SK-N-SH treated with all-trans-retinoic acid at 6 μM for 48 hours (cell line): ENCODE measurements at regions not wholly inside any gene's neighbourhood (a gene's known extent, or its start where the extent isn't known, plus 50 kb on each side); places are given as distances from the start of the nearest gene placed in this dataset.

Source experiments
- ATAC-seq: fragments of 200-7000 bp; cut with Tn5 transposase; 3 replicates; pipeline ENCODE4 v1.9.1; 2020; ENCODE audit warnings: mild to moderate bottlenecking, moderate library complexity
- ARNTL ChIP-seq: fragments of 450-650 bp; formaldehyde crosslinking; IDR thresholded peaks from 2 replicates; pipeline ENCODE4 v1.5.0; 2020; ENCODE audit warnings: low read depth, mild to moderate bottlenecking, moderate library complexity, borderline replicate concordance
- BACH2 ChIP-seq: fragments of 250-450 bp; sonication (Bioruptor Pico); IDR thresholded peaks from 2 replicates; pipeline ENCODE4 v1.9.0; 2021; ENCODE audit warnings: mild to moderate bottlenecking, borderline replicate concordance
- CSDC2 ChIP-seq: fragments of 250-450 bp; sonication (Bioruptor Pico); IDR thresholded peaks from 2 replicates; pipeline ENCODE4 v1.5.0; 2020; ENCODE audit warnings: mild to moderate bottlenecking, moderate library complexity
- ESRRG ChIP-seq: fragments of 250-450 bp; sonication (Bioruptor Pico); IDR thresholded peaks from 2 replicates; pipeline ENCODE4 v1.6.1; 2021; ENCODE audit warnings: mild to moderate bottlenecking
- GLIS3 ChIP-seq: fragments of 250-450 bp; sonication (Bioruptor Pico); IDR thresholded peaks from 2 replicates; pipeline ENCODE4 v1.5.0; 2020; ENCODE audit warnings: mild to moderate bottlenecking, moderate library complexity
- ISL1 ChIP-seq: fragments of 250-450 bp; sonication (Bioruptor Pico); IDR thresholded peaks from 2 replicates; pipeline ENCODE4 v2.1.2; 2022; ENCODE audit warnings: mild to moderate bottlenecking, moderate library complexity
- OSR1 ChIP-seq: fragments of 250-450 bp; sonication (Bioruptor Pico); IDR thresholded peaks from 2 replicates; pipeline ENCODE4 v1.8.0; 2022; ENCODE audit warnings: moderate library complexity, mild to moderate bottlenecking, inconsistent platforms
- PATZ1 ChIP-seq: fragments of 250-450 bp; sonication (Bioruptor Pico); IDR thresholded peaks from 2 replicates; pipeline ENCODE4 v1.8.0; 2020; ENCODE audit warnings: mild to moderate bottlenecking, moderate library complexity, borderline replicate concordance
- PPARA ChIP-seq: fragments of 250-450 bp; sonication (Bioruptor Pico); IDR thresholded peaks from 2 replicates; pipeline ENCODE4 v1.5.0; 2020; ENCODE audit warnings: mild to moderate bottlenecking, borderline replicate concordance
- SNAI2 ChIP-seq: fragments of 250-450 bp; sonication (Bioruptor Pico); IDR thresholded peaks from 2 replicates; pipeline ENCODE4 v1.5.0; 2020; ENCODE audit warnings: mild to moderate bottlenecking, moderate library complexity
- TCF4 ChIP-seq: fragments of 250-450 bp; sonication (Bioruptor Pico); IDR thresholded peaks from 2 replicates; pipeline ENCODE4 v1.8.0; 2021; ENCODE audit warnings: mild to moderate bottlenecking, moderate library complexity, borderline replicate concordance
- TOX ChIP-seq: fragments of 250-450 bp; sonication (Bioruptor Pico); IDR thresholded peaks from 2 replicates; pipeline ENCODE4 v1.8.0; 2021; ENCODE audit warnings: mild to moderate bottlenecking, moderate library complexity, borderline replicate concordance
- TSHZ2 ChIP-seq: fragments of 250-450 bp; sonication (Bioruptor Pico); IDR thresholded peaks from 2 replicates; pipeline ENCODE4 v1.5.0; 2020; ENCODE audit warnings: mild to moderate bottlenecking, moderate library complexity
- ZC3H10 ChIP-seq: fragments of 250-450 bp; sonication (Bioruptor Pico); IDR thresholded peaks from 2 replicates; pipeline ENCODE4 v1.5.1; 2021; ENCODE audit warnings: mild to moderate bottlenecking, moderate library complexity
- ZFP3 ChIP-seq: fragments of 250-450 bp; sonication (Bioruptor Pico); IDR thresholded peaks from 2 replicates; pipeline ENCODE4 v1.5.0; 2020; ENCODE audit warnings: mild to moderate bottlenecking, moderate library complexity
- ZFP30 ChIP-seq: fragments of 450-650 bp; formaldehyde crosslinking; IDR thresholded peaks from 2 replicates; pipeline ENCODE4 v1.5.0; 2022; ENCODE audit warnings: mild to moderate bottlenecking, moderate library complexity
- ZNF565 ChIP-seq: fragments of 450-650 bp; formaldehyde crosslinking; conservative IDR thresholded peaks from 2 replicates; pipeline ENCODE4 v1.5.0; 2020; ENCODE audit warnings: low read depth, mild to moderate bottlenecking, moderate library complexity
- ZNF70 ChIP-seq: fragments of 450-650 bp; formaldehyde crosslinking; IDR thresholded peaks from 2 replicates; pipeline ENCODE4 v1.5.0; 2020; ENCODE audit warnings: mild to moderate bottlenecking, moderate library complexity
- ZNF8 ChIP-seq: fragments of 450-650 bp; formaldehyde crosslinking; IDR thresholded peaks from 2 replicates; pipeline ENCODE4 v1.5.0; 2020; ENCODE audit warnings: mild to moderate bottlenecking, moderate library complexity
- TF ChIP-seq, protein P1 (sequence below): fragments of 250-450 bp; sonication (Bioruptor Pico); IDR thresholded peaks from 2 replicates; pipeline ENCODE4 v1.5.1; 2021; ENCODE audit warnings: mild to moderate bottlenecking, moderate library complexity
- TF ChIP-seq, protein P2 (sequence below): fragments of 250-450 bp; sonication (Bioruptor Pico); IDR thresholded peaks from 2 replicates; pipeline ENCODE4 v1.8.0; 2021; ENCODE audit warnings: low read depth, mild to moderate bottlenecking, moderate library complexity, borderline replicate concordance
- TF ChIP-seq, protein P3 (sequence below): fragments of 250-450 bp; sonication (Bioruptor Pico); IDR thresholded peaks from 2 replicates; pipeline ENCODE4 v1.5.1; 2020; ENCODE audit warnings: low read depth, mild to moderate bottlenecking, moderate library complexity

DNA sequence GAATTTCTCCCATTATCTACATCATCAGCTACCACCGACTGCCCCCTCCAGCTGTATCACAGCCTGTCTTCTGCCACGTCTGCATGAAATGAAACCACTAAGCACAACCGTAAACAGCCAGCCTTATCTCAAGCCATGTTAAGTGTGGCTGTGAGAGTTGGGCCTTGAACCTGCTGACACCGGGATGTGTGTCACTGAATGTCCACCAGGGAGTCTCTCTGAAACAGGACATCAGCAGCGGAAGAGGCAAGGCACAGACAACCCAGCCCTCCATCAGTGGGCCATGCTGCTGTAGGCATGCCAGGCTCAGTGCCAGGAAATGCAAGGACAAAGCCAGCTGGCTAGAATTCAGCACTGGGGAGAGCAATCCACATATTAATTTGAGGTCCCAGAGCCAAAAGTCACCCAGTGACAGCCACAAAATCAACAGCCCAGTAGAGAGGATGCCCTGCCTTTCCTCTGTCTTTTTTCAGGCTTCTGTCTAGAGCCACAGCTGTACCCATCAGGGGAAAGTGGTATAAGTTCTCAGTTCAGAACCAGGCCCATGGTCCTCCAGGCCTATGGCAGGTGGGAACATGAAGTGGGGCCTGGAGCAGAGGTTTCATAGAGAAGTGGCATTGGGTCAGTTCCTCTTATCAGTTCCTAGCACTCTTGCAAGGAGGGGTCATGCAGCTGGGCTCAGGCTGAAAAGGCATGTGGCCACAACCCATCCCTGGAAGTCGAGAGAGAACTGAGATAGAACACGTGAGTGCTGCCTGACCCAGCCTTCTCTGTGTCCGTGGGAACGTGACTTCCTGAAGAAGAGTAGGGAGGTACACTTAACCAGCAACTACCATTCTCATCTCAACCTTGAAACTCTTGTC, 199.4 kb downstream of the ESM1 start:
- no peak for TF ChIP-seq BACH2 (CRISPR knock-in tag)
- TF ChIP-seq TCF4: no peak
- TF ChIP-seq PATZ1 (CRISPR knock-in tag): no peak
- TF ChIP-seq, protein P1, sequence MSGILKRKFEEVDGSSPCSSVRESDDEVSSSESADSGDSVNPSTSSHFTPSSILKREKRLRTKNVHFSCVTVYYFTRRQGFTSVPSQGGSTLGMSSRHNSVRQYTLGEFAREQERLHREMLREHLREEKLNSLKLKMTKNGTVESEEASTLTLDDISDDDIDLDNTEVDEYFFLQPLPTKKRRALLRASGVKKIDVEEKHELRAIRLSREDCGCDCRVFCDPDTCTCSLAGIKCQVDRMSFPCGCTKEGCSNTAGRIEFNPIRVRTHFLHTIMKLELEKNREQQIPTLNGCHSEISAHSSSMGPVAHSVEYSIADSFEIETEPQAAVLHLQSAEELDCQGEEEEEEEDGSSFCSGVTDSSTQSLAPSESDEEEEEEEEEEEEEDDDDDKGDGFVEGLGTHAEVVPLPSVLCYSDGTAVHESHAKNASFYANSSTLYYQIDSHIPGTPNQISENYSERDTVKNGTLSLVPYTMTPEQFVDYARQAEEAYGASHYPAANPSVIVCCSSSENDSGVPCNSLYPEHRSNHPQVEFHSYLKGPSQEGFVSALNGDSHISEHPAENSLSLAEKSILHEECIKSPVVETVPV (CRISPR knock-in tag): no peak
- no peak for TF ChIP-seq PPARA
- no peak for TF ChIP-seq ZFP30 (CRISPR knock-in tag)
- no peak for TF ChIP-seq CSDC2
- TF ChIP-seq GLIS3 (CRISPR knock-in tag): no peak
- no peak for TF ChIP-seq ZFP3 (CRISPR knock-in tag)
- TF ChIP-seq, protein P2, sequence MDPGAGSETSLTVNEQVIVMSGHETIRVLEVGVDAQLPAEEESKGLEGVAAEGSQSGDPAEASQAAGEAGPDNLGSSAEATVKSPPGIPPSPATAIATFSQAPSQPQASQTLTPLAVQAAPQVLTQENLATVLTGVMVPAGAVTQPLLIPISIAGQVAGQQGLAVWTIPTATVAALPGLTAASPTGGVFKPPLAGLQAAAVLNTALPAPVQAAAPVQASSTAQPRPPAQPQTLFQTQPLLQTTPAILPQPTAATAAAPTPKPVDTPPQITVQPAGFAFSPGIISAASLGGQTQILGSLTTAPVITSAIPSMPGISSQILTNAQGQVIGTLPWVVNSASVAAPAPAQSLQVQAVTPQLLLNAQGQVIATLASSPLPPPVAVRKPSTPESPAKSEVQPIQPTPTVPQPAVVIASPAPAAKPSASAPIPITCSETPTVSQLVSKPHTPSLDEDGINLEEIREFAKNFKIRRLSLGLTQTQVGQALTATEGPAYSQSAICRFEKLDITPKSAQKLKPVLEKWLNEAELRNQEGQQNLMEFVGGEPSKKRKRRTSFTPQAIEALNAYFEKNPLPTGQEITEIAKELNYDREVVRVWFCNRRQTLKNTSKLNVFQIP (CRISPR knock-in tag): no peak
- no peak for TF ChIP-seq SNAI2 (CRISPR knock-in tag)
- no peak for TF ChIP-seq OSR1 (CRISPR knock-in tag)
- no peak for TF ChIP-seq ZNF70 (CRISPR knock-in tag)
- TF ChIP-seq TOX (CRISPR knock-in tag): no peak
- no peak for TF ChIP-seq ZNF565 (CRISPR knock-in tag)
- no peak for TF ChIP-seq TSHZ2 (CRISPR knock-in tag)
- no peak for TF ChIP-seq ESRRG (CRISPR knock-in tag)
- TF ChIP-seq ZC3H10 (CRISPR knock-in tag): no peak
- no peak for TF ChIP-seq ISL1 (CRISPR knock-in tag)
- peak; percentile 21; the same call in 1 of the 3 replicates for ATAC-seq

DNA sequence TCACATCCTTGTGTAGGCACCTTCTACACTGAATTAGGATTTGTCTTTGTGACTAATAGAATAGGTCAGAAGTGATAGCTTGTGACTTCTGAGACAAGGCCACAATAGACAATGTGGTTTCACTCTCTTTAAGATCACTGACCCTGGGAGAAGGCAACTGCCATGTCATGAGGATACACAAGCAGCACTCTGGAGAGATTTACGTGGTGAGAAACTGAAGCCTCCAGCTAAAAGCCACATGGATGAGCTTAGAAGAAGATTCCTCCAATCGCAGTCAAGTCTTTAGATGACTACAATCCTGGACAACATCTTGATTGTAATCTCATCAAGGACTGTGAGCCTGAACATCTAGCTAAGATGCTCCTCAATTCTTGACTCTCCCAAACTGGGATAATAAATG, 206.6 kb downstream of the ESM1 start:
- ATAC-seq: no peak
- TF ChIP-seq ZNF8 (CRISPR knock-in tag) (no peak), ZFP3 (CRISPR knock-in tag) (no peak), TOX (CRISPR knock-in tag) (no peak), ZNF565 (CRISPR knock-in tag) (no peak), ZNF70 (CRISPR knock-in tag) (no peak), ARNTL (CRISPR knock-in tag) (no peak), ISL1 (CRISPR knock-in tag) (no peak), GLIS3 (CRISPR knock-in tag) (no peak), ZFP30 (CRISPR knock-in tag) (no peak), CSDC2 (no peak), TCF4 (no peak), SNAI2 (CRISPR knock-in tag) (no peak), ZC3H10 (CRISPR knock-in tag) (no peak), OSR1 (CRISPR knock-in tag) (no peak), TSHZ2 (CRISPR knock-in tag) (no peak)
- TF ChIP-seq, protein P1 (CRISPR knock-in tag): no peak
- TF ChIP-seq, protein P2 (CRISPR knock-in tag): no peak
- TF ChIP-seq, protein P3, sequence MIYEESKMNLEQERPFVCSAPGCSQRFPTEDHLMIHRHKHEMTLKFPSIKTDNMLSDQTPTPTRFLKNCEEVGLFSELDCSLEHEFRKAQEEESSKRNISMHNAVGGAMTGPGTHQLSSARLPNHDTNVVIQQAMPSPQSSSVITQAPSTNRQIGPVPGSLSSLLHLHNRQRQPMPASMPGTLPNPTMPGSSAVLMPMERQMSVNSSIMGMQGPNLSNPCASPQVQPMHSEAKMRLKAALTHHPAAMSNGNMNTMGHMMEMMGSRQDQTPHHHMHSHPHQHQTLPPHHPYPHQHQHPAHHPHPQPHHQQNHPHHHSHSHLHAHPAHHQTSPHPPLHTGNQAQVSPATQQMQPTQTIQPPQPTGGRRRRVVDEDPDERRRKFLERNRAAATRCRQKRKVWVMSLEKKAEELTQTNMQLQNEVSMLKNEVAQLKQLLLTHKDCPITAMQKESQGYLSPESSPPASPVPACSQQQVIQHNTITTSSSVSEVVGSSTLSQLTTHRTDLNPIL: no peak
